ENCODE measurements at regions not wholly inside any gene's neighbourhood (a gene's known extent, or its start where the extent isn't known, plus 50 kb on each side); places are given as distances from the start of the nearest gene placed in this dataset.

DNA sequence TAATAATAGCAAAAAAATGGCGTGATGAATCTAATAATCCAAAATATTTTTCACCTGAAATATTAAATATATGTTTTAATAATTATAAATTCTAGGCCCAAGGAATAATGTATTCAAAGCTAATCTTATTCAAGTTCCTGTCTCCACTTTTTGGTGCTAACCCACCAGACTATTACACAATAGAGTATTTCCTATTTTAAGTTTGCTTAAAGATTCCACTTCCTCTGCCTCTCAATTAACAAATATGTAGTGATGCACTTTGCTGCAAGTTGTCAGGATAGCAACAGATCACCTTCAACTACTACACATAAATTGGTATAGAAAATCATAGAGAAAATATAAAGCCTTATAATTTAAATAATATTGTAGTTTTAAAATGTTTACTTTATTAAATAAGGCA, 467.5 kb downstream of the C3orf38 start:
- TF ChIP-seq, protein P1, sequence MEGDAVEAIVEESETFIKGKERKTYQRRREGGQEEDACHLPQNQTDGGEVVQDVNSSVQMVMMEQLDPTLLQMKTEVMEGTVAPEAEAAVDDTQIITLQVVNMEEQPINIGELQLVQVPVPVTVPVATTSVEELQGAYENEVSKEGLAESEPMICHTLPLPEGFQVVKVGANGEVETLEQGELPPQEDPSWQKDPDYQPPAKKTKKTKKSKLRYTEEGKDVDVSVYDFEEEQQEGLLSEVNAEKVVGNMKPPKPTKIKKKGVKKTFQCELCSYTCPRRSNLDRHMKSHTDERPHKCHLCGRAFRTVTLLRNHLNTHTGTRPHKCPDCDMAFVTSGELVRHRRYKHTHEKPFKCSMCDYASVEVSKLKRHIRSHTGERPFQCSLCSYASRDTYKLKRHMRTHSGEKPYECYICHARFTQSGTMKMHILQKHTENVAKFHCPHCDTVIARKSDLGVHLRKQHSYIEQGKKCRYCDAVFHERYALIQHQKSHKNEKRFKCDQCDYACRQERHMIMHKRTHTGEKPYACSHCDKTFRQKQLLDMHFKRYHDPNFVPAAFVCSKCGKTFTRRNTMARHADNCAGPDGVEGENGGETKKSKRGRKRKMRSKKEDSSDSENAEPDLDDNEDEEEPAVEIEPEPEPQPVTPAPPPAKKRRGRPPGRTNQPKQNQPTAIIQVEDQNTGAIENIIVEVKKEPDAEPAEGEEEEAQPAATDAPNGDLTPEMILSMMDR (IDR thresholded peaks at IDR 0.05; ENCODE audit: poor library complexity, severe bottlenecking), result no peak
- TF ChIP-seq EP300 (conservative IDR thresholded peaks at IDR 0.05; ENCODE audit: poor library complexity, severe bottlenecking) (no peak), POLR2AphosphoS5 (IDR thresholded peaks at IDR 0.05) (no peak), EZH2 (IDR thresholded peaks at IDR 0.05; ENCODE audit: borderline replicate concordance, insufficient read depth, low read length, poor library complexity, severe bottlenecking) (no peak), REST (IDR thresholded peaks at IDR 0.05; ENCODE audit: borderline replicate concordance) (no peak), RAD21 (conservative IDR thresholded peaks at IDR 0.05) (no peak), SMC3 (conservative IDR thresholded peaks at IDR 0.05; ENCODE audit: poor library complexity) (no peak)

All from neural cell (in vitro differentiated cells).